AG09319 (cell line): ENCODE measurements at regions not wholly inside any gene's neighbourhood (a gene's known extent, or its start where the extent isn't known, plus 50 kb on each side); places are given as distances from the start of the nearest gene placed in this dataset.

Experiments used
- DNase-seq: peaks from one replicate; pipeline ENCODE4 v3.0.0-alpha.2; 2010; ENCODE audit warnings: low read depth; ENCODE audit errors: extremely low read depth
- CTCF ChIP-seq: IDR thresholded peaks from 2 replicates; pipeline ENCODE4 v1.5.1; 2011; ENCODE audit warnings: low read depth, mild to moderate bottlenecking, inconsistent platforms, low read length, moderate library complexity

- TF ChIP-seq CTCF = no peak
- DNase-seq = no peak
Observed at GRCh38 chr13:53143757-53144339, 115.2 kb downstream of the OLFM4 start.

GRCh38 chr13:53144826-53145225 is 116.2 kb downstream of the OLFM4 start:
- TF ChIP-seq CTCF = no peak
- DNase-seq = no peak

GRCh38 chr13:53150568-53150967 is 122.0 kb downstream of the OLFM4 start:
- no peak for TF ChIP-seq CTCF
- no peak for DNase-seq

- no peak for DNase-seq
- peak; percentile 92 for TF ChIP-seq CTCF
Observed at GRCh38 chr13:53151336-53152056, 122.9 kb downstream of the OLFM4 start.

GRCh38 chr13:53152057-53152421 is 123.4 kb downstream of the OLFM4 start:
- no peak for DNase-seq
- TF ChIP-seq CTCF = no peak

GRCh38 chr13:53158201-53158600 is 129.6 kb downstream of the OLFM4 start:
- TF ChIP-seq CTCF = no peak
- DNase-seq = no peak

- DNase-seq = no peak
- no peak for TF ChIP-seq CTCF
Observed at GRCh38 chr13:53159431-53159830, 130.8 kb downstream of the OLFM4 start.
